ENCODE measurements at regions not wholly inside any gene's neighbourhood (a gene's known extent, or its start where the extent isn't known, plus 50 kb on each side); places are given as distances from the start of the nearest gene placed in this dataset.

DNA sequence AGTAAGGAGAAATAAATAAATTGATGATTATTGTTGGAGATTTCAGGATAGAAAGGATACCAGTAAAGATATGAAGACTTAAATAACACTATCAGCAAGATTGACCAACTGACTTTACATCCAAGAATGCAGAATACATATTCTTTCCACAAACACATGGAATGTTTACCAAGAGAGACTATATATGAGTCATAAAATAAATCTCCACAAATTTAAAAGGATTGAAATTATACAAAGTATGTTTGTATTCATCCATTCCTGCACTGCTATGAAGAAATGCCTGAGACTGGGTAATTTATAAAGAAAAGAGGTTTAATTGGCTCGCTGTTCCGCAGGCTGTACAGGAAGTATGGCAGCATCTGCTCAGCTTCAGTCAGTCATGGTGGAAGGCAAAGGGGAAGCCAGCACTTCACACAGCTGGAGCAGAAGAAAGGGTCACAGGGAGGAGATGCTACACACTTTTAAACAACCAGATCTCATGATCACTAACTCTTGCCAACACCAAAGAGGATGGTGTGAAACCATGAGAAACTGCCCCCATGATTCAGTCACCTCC is 56.7 kb upstream of the TNFRSF21 start:
- Histone ChIP-seq H3K9me3 (ENCODE audit: low read depth) (no peaks in the 10 kb centered on the region), H3K4me1 (ENCODE audit: insufficient read depth) (no peaks in the 10 kb centered on the region), H3K36me3 (replicated peaks; ENCODE audit: insufficient read depth, low read depth) (no peaks in the 10 kb centered on the region), H4K20me1 (ENCODE audit: insufficient read depth, poor library complexity, severe bottlenecking) (no peaks in the 10 kb centered on the region), H2AFZ (no peak overlapping the region), H3K4me2 (no peak overlapping the region), H3K79me2 (no peaks in the 10 kb centered on the region), H3K4me3 (no peak overlapping the region), H3K27me3 (no peaks in the 10 kb centered on the region), H3K9me2 (replicated peaks; ENCODE audit: insufficient read depth) (no peaks in the 10 kb centered on the region), H3K27ac (no peak overlapping the region)
- TF ChIP-seq, protein P1, sequence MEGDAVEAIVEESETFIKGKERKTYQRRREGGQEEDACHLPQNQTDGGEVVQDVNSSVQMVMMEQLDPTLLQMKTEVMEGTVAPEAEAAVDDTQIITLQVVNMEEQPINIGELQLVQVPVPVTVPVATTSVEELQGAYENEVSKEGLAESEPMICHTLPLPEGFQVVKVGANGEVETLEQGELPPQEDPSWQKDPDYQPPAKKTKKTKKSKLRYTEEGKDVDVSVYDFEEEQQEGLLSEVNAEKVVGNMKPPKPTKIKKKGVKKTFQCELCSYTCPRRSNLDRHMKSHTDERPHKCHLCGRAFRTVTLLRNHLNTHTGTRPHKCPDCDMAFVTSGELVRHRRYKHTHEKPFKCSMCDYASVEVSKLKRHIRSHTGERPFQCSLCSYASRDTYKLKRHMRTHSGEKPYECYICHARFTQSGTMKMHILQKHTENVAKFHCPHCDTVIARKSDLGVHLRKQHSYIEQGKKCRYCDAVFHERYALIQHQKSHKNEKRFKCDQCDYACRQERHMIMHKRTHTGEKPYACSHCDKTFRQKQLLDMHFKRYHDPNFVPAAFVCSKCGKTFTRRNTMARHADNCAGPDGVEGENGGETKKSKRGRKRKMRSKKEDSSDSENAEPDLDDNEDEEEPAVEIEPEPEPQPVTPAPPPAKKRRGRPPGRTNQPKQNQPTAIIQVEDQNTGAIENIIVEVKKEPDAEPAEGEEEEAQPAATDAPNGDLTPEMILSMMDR (IDR thresholded peaks at IDR 0.05; ENCODE audit: poor library complexity) = no peak
- TF ChIP-seq EZH2phosphoT487 (IDR thresholded peaks at IDR 0.05; ENCODE audit: low read depth, severe bottlenecking, unreplicated experiment) = no peak
- 84% methylated on average over 2 of the region's 2 CpGs for WGBS (ENCODE audit: low lambda C conversion rate, missing lambda C conversion rate)
- no peak for DNase-seq (ENCODE audit: low spot score)

DNA sequence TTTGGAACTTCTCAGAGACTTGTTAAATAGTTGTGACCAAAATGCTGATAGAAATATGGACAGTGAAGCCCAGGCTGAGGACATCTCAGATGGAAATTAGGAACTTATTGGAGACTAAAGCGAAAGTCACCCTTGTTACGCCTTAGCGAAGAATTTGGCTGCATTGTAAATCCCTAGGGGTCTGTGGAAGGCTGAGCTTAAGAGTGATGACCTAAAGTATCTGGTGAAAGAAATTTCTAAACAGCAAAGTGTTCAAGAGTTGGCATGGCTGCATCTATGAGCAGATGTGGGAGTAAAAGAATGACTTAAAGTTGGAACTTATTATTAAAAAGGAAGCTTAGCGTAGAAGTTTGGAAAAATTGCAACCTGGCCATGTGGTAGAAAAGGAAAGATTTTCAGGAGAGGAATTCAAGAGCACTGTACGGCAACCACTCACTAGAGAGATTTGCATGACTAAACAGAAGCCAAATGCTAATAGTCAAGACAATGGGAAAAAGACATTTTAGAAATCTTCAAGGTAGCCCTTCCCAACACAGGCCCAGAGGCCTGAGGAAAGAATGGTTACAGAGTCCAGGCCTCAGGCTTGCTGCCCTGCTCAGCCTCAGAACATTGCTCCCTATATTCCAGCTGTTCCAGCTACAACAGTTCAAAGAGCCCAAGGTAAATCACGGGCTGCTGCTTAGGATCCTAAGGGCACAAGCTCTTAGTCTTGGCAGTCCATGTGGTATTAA is 61.6 kb upstream of the TNFRSF21 start:
- Histone ChIP-seq H3K9me3 (ENCODE audit: low read depth) (no peaks in the 10 kb centered on the region), H3K27ac (no peak overlapping the region), H3K4me2 (no peak overlapping the region), H3K36me3 (replicated peaks; ENCODE audit: insufficient read depth, low read depth) (no peaks in the 10 kb centered on the region), H4K20me1 (ENCODE audit: insufficient read depth, poor library complexity, severe bottlenecking) (no peaks in the 10 kb centered on the region), H3K4me3 (no peak overlapping the region), H3K4me1 (ENCODE audit: insufficient read depth) (no peaks in the 10 kb centered on the region), H3K79me2 (no peaks in the 10 kb centered on the region), H3K27me3 (no peaks in the 10 kb centered on the region), H2AFZ (no peak overlapping the region), H3K9me2 (replicated peaks; ENCODE audit: insufficient read depth) (no peaks in the 10 kb centered on the region)
- TF ChIP-seq EZH2phosphoT487 (IDR thresholded peaks at IDR 0.05; ENCODE audit: low read depth, severe bottlenecking, unreplicated experiment) = no peak
- TF ChIP-seq, protein P1 (IDR thresholded peaks at IDR 0.05; ENCODE audit: poor library complexity) = no peak
- no peak for TF ChIP-seq EZH2 (IDR thresholded peaks at IDR 0.05; ENCODE audit: borderline replicate concordance)
- 94% methylated on average over 6 of the region's 6 CpGs for WGBS (ENCODE audit: low lambda C conversion rate, missing lambda C conversion rate)
- DNase-seq (ENCODE audit: low spot score) = no peak

DNA sequence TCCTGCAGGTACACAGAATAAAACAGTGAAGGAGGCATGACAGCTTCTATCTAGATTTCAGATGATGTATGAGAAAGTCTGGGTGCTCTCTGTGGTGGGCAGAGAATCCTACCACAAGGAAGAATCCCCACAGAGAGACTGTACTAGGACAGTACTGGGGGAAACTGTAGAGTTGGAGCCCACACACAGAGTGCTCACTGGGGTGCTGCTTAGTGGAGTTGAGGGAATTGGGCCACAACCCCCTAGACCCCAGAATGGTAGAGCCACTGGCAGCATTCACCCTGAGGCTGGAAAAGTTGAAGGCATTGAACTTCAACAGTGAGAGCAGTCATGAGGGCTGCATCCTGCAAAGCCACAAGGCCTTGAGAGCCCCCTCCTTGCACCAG is 62.2 kb upstream of the TNFRSF21 start:
- Histone ChIP-seq H3K4me1 (ENCODE audit: insufficient read depth) (no peaks in the 10 kb centered on the region), H3K27ac (no peak overlapping the region), H3K4me2 (no peak overlapping the region), H3K27me3 (no peaks in the 10 kb centered on the region), H3K79me2 (no peaks in the 10 kb centered on the region), H3K9me3 (ENCODE audit: low read depth) (no peaks in the 10 kb centered on the region), H3K4me3 (no peak overlapping the region), H3K9me2 (replicated peaks; ENCODE audit: insufficient read depth) (no peaks in the 10 kb centered on the region), H2AFZ (no peak overlapping the region), H3K36me3 (replicated peaks; ENCODE audit: insufficient read depth, low read depth) (no peaks in the 10 kb centered on the region), H4K20me1 (ENCODE audit: insufficient read depth, poor library complexity, severe bottlenecking) (no peaks in the 10 kb centered on the region)
- DNase-seq (ENCODE audit: low spot score) = no peak
- TF ChIP-seq, protein P1 (IDR thresholded peaks at IDR 0.05; ENCODE audit: poor library complexity) = no peak
- TF ChIP-seq EZH2 (IDR thresholded peaks at IDR 0.05; ENCODE audit: borderline replicate concordance) (no peak), EZH2phosphoT487 (IDR thresholded peaks at IDR 0.05; ENCODE audit: low read depth, severe bottlenecking, unreplicated experiment) (no peak)

Measured in hepatocyte (in vitro differentiated cells).